GM12875 (cell line): ENCODE measurements at regions not wholly inside any gene's neighbourhood (a gene's known extent, or its start where the extent isn't known, plus 50 kb on each side); places are given as distances from the start of the nearest gene placed in this dataset.

Experiments
- H3K4me3 ChIP-seq: one replicate; pipeline ENCODE4 v1.5.1; 2011; ENCODE audit warnings: low read depth, low read length, control low read depth
- CTCF ChIP-seq: IDR thresholded peaks from 2 replicates; pipeline ENCODE4 v1.5.1; 2011; ENCODE audit warnings: low read depth, mild to moderate bottlenecking, control low read depth, inconsistent platforms, low read length, moderate library complexity, borderline replicate concordance; ENCODE audit not compliant: insufficient read depth

- no peak for TF ChIP-seq CTCF
- H3K4me3 ChIP-seq = no peak overlapping the region
These were observed 195.9 kb upstream of the PARP11 start for GRCh38 chr12:4068981-4069669.

- TF ChIP-seq CTCF = no peak
These were observed 190.8 kb upstream of the PARP11 start for GRCh38 chr12:4064008-4064407.

GRCh38 chr12:4059898-4060568 is 186.8 kb upstream of the PARP11 start:
- no peak for TF ChIP-seq CTCF
- no peak overlapping the region for H3K4me3 ChIP-seq

More at GRCh38 chr12:4064008-4064407, 190.8 kb upstream of the PARP11 start:
- no peak overlapping the region for H3K4me3 ChIP-seq

- no peak for TF ChIP-seq CTCF
- no peak overlapping the region for H3K4me3 ChIP-seq
These were observed 184.0 kb upstream of the PARP11 start for GRCh38 chr12:4056910-4057845.

GRCh38 chr12:4054630-4055029 is 181.4 kb upstream of the PARP11 start:
- H3K4me3 ChIP-seq = no peak overlapping the region
- TF ChIP-seq CTCF = no peak

GRCh38 chr12:4052691-4053090 is 179.5 kb upstream of the PARP11 start:
- TF ChIP-seq CTCF = no peak
- H3K4me3 ChIP-seq = no peak overlapping the region

GRCh38 chr12:4051596-4051995 is 178.4 kb upstream of the PARP11 start:
- TF ChIP-seq CTCF = no peak
- H3K4me3 ChIP-seq = no peak overlapping the region
